Hepatocyte (in vitro differentiated cells): ENCODE measurements at regions not wholly inside any gene's neighbourhood (a gene's known extent, or its start where the extent isn't known, plus 50 kb on each side); places are given as distances from the start of the nearest gene placed in this dataset.

Source experiments
- DNase-seq: peaks from one replicate; pipeline ENCODE4 v3.0.0-alpha.2; 2016; ENCODE audit warnings: low spot score
- H2AFZ ChIP-seq: fragments of 200-600 bp; sonication (generic); 2 replicates; pipeline ENCODE4 v1.6.0; 2016; ENCODE audit warnings: antibody characterized with exemption, mild to moderate bottlenecking
- H3K27ac ChIP-seq: fragments of 200-600 bp; sonication (generic); 2 replicates; pipeline ENCODE4 v1.5.1; 2016; ENCODE audit warnings: mild to moderate bottlenecking
- H3K27me3 ChIP-seq: fragments of 200-600 bp; sonication (generic); 2 replicates; pipeline ENCODE4 v1.6.1; 2016
- H3K36me3 ChIP-seq: fragments of 200-600 bp; sonication (generic); replicated peaks from 2 replicates; pipeline ENCODE4 v1.5.1; 2016; ENCODE audit warnings: low read depth; ENCODE audit not compliant: insufficient read depth
- H3K4me1 ChIP-seq: fragments of 200-600 bp; sonication (generic); 2 replicates; pipeline ENCODE4 v1.5.1; 2016; ENCODE audit warnings: mild to moderate bottlenecking, moderate library complexity; ENCODE audit not compliant: insufficient read depth
- H3K4me2 ChIP-seq: fragments of 200-600 bp; sonication (generic); 2 replicates; pipeline ENCODE4 v1.6.0; 2016
- H3K4me3 ChIP-seq: fragments of 200-600 bp; sonication (generic); 2 replicates; pipeline ENCODE4 v1.5.1; 2016; ENCODE audit warnings: mild to moderate bottlenecking
- H3K79me2 ChIP-seq: fragments of 200-600 bp; sonication (generic); 2 replicates; pipeline ENCODE4 v1.6.0; 2017; ENCODE audit warnings: mild to moderate bottlenecking
- H3K9me2 ChIP-seq: fragments of 200-600 bp; sonication (generic); replicated peaks from 2 replicates; pipeline ENCODE4 v1.6.0; 2017; ENCODE audit warnings: mild to moderate bottlenecking; ENCODE audit not compliant: insufficient read depth
- H3K9me3 ChIP-seq: fragments of 200-600 bp; sonication (generic); 2 replicates; pipeline ENCODE4 v1.5.1; 2016; ENCODE audit warnings: low read depth, mild to moderate bottlenecking
- H4K20me1 ChIP-seq: fragments of 200-600 bp; sonication (generic); 2 replicates; pipeline ENCODE4 v1.6.0; 2016; ENCODE audit warnings: mild to moderate bottlenecking; ENCODE audit not compliant: insufficient read depth, poor library complexity, severe bottlenecking
- CTCF ChIP-seq: fragments of 200-600 bp; sonication (generic); IDR thresholded peaks from 2 replicates; pipeline ENCODE4 v1.5.1; 2016; ENCODE audit warnings: antibody characterized with exemption, mild to moderate bottlenecking; ENCODE audit not compliant: poor library complexity
- EZH2 ChIP-seq: fragments of 200-600 bp; sonication (generic); IDR thresholded peaks from 2 replicates; pipeline ENCODE4 v1.6.1; 2016; ENCODE audit warnings: antibody characterized with exemption, mild to moderate bottlenecking, borderline replicate concordance
- EZH2phosphoT487 ChIP-seq: fragments of 200-600 bp; sonication (generic); IDR thresholded peaks from one replicate; pipeline ENCODE4 v1.6.1; 2018; ENCODE audit warnings: antibody characterized with exemption, mild to moderate bottlenecking, low read depth, moderate library complexity; ENCODE audit not compliant: unreplicated experiment, severe bottlenecking
- WGBS: methylation state at CpG from one replicate; pipeline ENCODE4 v1.1.6; 2016; ENCODE audit warnings: low lambda C conversion rate; ENCODE audit errors: missing lambda C conversion rate; 5-methylcytosine and 5-hydroxymethylcytosine counted together

- 32% methylated on average over 8 of the region's 8 CpGs for WGBS
- H3K9me3 ChIP-seq: no peaks in the 10 kb centered on the region
- DNase-seq: no peak
- no peak overlapping the region for H3K4me3 ChIP-seq
- H3K36me3 ChIP-seq: no peaks in the 10 kb centered on the region
- H3K27me3 ChIP-seq: no peaks in the 10 kb centered on the region
- no peak overlapping the region for H3K27ac ChIP-seq
- H3K4me2 ChIP-seq: peak overlapping the region; percentile 34
- H3K9me2 ChIP-seq: no peaks in the 10 kb centered on the region
- H3K79me2 ChIP-seq: no peaks in the 10 kb centered on the region
- TF ChIP-seq EZH2phosphoT487: no peak
- TF ChIP-seq CTCF: no peak
- TF ChIP-seq EZH2: no peak
- H2AFZ ChIP-seq: no peak overlapping the region
- H4K20me1 ChIP-seq: no peaks in the 10 kb centered on the region
- peaks cover 7% of the 10 kb centered on the region for H3K4me1 ChIP-seq
Observed at GRCh38 chr4:144518181-144518895, 127.6 kb upstream of the HHIP start.

GRCh38 chr4:144531841-144532240, 114.1 kb upstream of the HHIP start:
- 93% methylated on average over 2 of the region's 2 CpGs for WGBS
- DNase-seq: no peak
- H3K9me2 ChIP-seq: no peaks in the 10 kb centered on the region
- H3K4me3 ChIP-seq: no peak overlapping the region
- H3K79me2 ChIP-seq: no peaks in the 10 kb centered on the region
- no peaks in the 10 kb centered on the region for H3K9me3 ChIP-seq
- no peak for TF ChIP-seq EZH2phosphoT487
- no peak for TF ChIP-seq CTCF
- TF ChIP-seq EZH2: no peak
- H2AFZ ChIP-seq: no peak overlapping the region
- H3K27me3 ChIP-seq: no peaks in the 10 kb centered on the region
- H3K36me3 ChIP-seq: no peaks in the 10 kb centered on the region
- no peaks in the 10 kb centered on the region for H3K4me1 ChIP-seq
- H3K4me2 ChIP-seq: no peak overlapping the region
- no peak overlapping the region for H3K27ac ChIP-seq
- H4K20me1 ChIP-seq: no peaks in the 10 kb centered on the region

- WGBS: 91% methylated on average over 2 of the region's 2 CpGs
Observed at GRCh38 chr4:144547678-144548298, 98.2 kb upstream of the HHIP start.

More at GRCh38 chr4:144547678-144548298, 98.2 kb upstream of the HHIP start:
- no peak for DNase-seq
- Histone ChIP-seq H3K36me3 (no peaks in the 10 kb centered on the region), H3K4me3 (no peak overlapping the region), H3K9me3 (no peaks in the 10 kb centered on the region), H3K79me2 (no peaks in the 10 kb centered on the region), H3K4me1 (no peaks in the 10 kb centered on the region), H3K4me2 (no peak overlapping the region), H3K9me2 (no peaks in the 10 kb centered on the region), H3K27me3 (no peaks in the 10 kb centered on the region), H4K20me1 (no peaks in the 10 kb centered on the region), H2AFZ (no peak overlapping the region), H3K27ac (no peak overlapping the region)
- TF ChIP-seq EZH2phosphoT487: no peak
- TF ChIP-seq EZH2: no peak
- no peak for TF ChIP-seq CTCF
